NB4 (cell line): ENCODE measurements at regions not wholly inside any gene's neighbourhood (a gene's known extent, or its start where the extent isn't known, plus 50 kb on each side); places are given as distances from the start of the nearest gene placed in this dataset.

ENCODE experiments used
- DNase-seq: peaks from one replicate; pipeline ENCODE4 v3.0.0; 2010; ENCODE audit warnings: low read depth
- H3K4me3 ChIP-seq: one replicate; pipeline ENCODE4 v1.5.1; 2011; ENCODE audit warnings: mild to moderate bottlenecking, low read depth, low read length, moderate library complexity
- MAX ChIP-seq: IDR thresholded peaks from 2 replicates; pipeline ENCODE4 v1.6.1; 2011; ENCODE audit warnings: low read depth, low read length
- MYC ChIP-seq: IDR thresholded peaks from 2 replicates; pipeline ENCODE4 v1.6.1; 2011; ENCODE audit warnings: low read depth, low read length
- POLR2A ChIP-seq: IDR thresholded peaks from 2 replicates; pipeline ENCODE4 v1.6.1; 2011; ENCODE audit warnings: mild to moderate bottlenecking; ENCODE audit not compliant: insufficient read length; ENCODE audit errors: extremely low read depth
- TF ChIP-seq, protein P1 (sequence below): IDR thresholded peaks from one replicate; pipeline ENCODE4 v1.5.1; 2012; ENCODE audit warnings: low read depth, low read length

- TF ChIP-seq MAX (no peak), POLR2A (no peak), MYC (no peak)
- TF ChIP-seq, protein P1, sequence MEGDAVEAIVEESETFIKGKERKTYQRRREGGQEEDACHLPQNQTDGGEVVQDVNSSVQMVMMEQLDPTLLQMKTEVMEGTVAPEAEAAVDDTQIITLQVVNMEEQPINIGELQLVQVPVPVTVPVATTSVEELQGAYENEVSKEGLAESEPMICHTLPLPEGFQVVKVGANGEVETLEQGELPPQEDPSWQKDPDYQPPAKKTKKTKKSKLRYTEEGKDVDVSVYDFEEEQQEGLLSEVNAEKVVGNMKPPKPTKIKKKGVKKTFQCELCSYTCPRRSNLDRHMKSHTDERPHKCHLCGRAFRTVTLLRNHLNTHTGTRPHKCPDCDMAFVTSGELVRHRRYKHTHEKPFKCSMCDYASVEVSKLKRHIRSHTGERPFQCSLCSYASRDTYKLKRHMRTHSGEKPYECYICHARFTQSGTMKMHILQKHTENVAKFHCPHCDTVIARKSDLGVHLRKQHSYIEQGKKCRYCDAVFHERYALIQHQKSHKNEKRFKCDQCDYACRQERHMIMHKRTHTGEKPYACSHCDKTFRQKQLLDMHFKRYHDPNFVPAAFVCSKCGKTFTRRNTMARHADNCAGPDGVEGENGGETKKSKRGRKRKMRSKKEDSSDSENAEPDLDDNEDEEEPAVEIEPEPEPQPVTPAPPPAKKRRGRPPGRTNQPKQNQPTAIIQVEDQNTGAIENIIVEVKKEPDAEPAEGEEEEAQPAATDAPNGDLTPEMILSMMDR, result no peak
- H3K4me3 ChIP-seq, result no peak overlapping the region
Measured at GRCh38 chr11:115679945-115680344, 175.7 kb upstream of the CADM1 start.

DNA sequence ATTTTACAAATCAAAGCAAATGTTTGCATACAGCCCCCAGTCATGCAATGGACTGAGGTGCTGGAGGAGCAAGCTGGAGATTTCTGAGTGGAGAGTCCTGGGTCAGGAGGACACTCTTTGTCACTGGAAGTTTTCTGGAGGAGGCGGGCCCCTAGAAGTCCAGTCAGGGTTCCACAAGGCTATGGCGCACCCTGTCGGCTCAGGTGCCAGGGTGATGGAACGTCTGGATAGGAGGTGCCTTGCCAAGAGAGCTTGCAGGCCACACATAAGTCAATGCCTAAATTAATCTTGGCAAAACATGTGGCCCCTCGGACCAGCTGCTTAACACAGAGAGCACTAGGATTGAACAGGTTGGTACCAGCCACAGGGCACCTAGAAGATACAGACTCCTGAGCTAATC, 174.7 kb upstream of the CADM1 start:
- TF ChIP-seq MAX (no peak), MYC (no peak), POLR2A (no peak)
- TF ChIP-seq, protein P1, result no peak
- H3K4me3 ChIP-seq, result no peak overlapping the region
- DNase-seq, result peak; percentile 6

More at GRCh38 chr11:115679945-115680344, 175.7 kb upstream of the CADM1 start:
- no peak for DNase-seq

DNA sequence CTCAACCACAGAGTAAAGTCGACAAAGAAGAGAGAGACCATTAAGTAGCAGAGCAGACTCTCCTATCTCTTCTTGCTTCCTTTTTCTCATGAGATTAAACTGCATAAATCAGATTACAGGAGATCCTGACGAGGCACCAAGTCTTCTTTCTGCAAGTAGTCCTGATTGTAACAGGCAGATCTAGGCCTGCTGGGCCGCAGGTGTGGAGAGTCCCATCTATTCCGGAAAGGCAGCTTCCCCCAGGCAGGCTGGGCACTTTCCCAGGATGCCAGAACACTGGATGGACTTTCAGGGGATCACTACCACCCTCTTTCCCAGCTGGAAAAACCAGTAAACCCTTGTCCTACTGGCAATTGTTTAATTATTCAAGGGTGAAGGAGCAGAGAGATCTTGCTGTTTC, 173.0 kb upstream of the CADM1 start:
- DNase-seq, result no peak
- TF ChIP-seq MYC (no peak), POLR2A (no peak), MAX (no peak)
- TF ChIP-seq, protein P1, result no peak

GRCh38 chr11:115676768-115677167, 172.6 kb upstream of the CADM1 start:
- TF ChIP-seq, protein P1, result no peak
- no peak for TF ChIP-seq POLR2A
- TF ChIP-seq MAX, result no peak
- TF ChIP-seq MYC, result no peak
- no peak overlapping the region for H3K4me3 ChIP-seq
- no peak for DNase-seq

More for the DNA sequence above, 173.0 kb upstream of the CADM1 start:
- no peak overlapping the region for H3K4me3 ChIP-seq

GRCh38 chr11:115676206-115676605, 172.0 kb upstream of the CADM1 start:
- no peak for TF ChIP-seq POLR2A
- TF ChIP-seq MAX, result no peak
- TF ChIP-seq, protein P1, result no peak
- TF ChIP-seq MYC, result no peak
- H3K4me3 ChIP-seq, result no peak overlapping the region
- DNase-seq, result no peak
